HG03045 (cell line): ENCODE measurements at regions not wholly inside any gene's neighbourhood (a gene's known extent, or its start where the extent isn't known, plus 50 kb on each side); places are given as distances from the start of the nearest gene placed in this dataset.

Source experiments
- ATAC-seq: cut with Tn5 transposase; IDR thresholded peaks from one replicate; pipeline ENCODE4 v1.9.1; 2021; ENCODE audit warnings: mild to moderate bottlenecking, moderate library complexity; ENCODE audit not compliant: unreplicated experiment

- ATAC-seq: no peak
These were observed 1333.9 kb downstream of the PCDH18 start for GRCh38 chr4:136198358-136198757.

DNA sequence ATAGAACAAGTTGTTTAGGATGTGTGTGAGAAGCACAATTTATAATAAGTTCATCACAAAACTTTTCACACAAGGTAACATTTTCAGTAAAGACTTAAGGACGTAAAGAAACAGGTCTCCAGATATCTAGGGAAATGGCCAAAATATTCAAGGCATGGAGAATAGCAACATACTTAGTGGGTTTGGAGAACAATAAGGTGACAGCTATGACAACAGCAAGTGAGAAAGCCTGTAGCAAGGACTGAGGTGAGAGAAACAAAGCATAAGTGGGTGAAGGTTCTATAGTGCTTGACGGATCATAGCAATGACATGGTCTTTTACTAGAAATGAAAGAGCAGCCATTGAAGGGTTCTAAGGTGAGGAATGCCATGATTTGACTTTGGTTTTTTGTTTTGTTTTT is 1337.3 kb downstream of the PCDH18 start:
- ATAC-seq: no peak

DNA sequence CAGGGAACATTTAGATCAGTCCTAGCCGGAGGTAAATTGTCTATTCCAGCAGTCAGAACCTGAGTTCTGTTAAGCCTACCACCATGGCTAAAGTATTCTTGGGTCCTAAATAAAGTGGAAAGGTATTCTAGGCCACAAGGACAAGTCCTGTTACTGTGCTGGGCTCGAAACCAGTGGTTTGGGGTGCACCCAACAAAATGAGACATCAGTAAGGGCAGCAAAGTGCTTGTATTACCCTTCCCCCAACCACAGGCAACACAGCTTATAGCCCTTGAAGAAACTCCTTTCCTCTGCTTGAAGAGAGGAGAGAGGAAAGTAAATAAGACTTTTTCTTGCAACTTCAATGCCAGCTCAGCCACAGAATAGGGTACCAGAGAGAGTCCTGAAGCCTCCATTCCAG is 1345.6 kb downstream of the PCDH18 start:
- ATAC-seq: no peak

- no peak for ATAC-seq
These were observed 1348.8 kb downstream of the PCDH18 start for GRCh38 chr4:136183513-136183912.

DNA sequence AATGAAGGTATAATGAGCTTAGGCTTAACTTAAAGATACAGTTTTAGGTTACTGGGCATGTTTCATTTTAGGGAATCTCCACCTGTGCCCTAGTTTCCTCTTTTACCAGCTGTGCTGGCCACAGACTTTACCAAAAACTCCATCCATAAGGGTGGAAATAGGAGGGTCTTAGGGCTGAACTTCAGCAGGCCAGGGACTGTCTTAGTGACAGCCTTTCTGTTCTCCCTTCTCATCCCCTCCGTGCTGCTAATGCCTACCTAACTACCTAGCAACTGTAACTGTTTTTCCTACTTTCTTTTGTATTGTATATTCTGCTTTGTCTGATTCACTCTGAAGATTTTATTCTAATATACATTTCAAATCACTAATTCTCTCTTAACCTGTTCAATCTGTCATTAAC is 1375.3 kb downstream of the PCDH18 start:
- no peak for ATAC-seq

GRCh38 chr4:136150046-136150445 is 1382.2 kb downstream of the PCDH18 start:
- no peak for ATAC-seq

DNA sequence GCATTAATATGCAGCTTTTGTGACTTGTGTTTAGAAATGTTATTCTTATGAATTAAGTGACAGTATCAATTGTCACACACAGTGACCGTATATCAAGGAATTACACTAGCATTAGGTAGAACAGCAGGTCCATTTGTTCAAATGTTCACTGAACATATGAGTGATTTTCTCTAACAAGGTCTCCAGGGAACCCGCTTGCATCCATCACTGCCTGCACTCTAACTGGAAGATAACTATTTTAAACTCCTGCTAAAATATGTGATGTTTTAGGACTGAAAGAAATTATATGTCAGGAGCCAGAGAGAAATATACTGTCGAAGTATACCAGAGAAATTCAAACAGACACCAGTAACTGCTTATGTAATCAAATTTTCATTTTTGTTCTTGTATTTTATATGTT is 1395.7 kb downstream of the PCDH18 start:
- ATAC-seq: no peak

- ATAC-seq: no peak
These were observed 1408.0 kb downstream of the PCDH18 start for GRCh38 chr4:136124251-136124745.

DNA sequence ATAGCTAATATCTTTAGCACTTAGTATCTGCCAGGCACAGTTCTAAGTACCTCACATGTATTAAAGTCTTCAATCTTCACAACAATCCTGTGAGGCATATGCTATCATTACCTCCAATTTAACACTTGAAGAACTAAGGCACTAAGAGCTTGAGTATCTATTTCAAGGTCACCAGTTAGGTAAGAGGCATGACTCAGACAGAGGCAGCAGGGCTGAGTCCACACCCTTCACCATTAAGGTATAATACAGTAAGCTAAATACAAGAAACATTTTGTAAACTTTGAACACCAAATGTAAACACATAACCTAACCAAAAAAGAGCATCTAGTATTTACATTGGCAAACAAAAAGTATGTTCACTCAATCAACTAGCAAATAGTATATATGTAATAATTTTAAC is 1410.9 kb downstream of the PCDH18 start:
- ATAC-seq: no peak

GRCh38 chr4:136113921-136114320 is 1418.4 kb downstream of the PCDH18 start:
- ATAC-seq: no peak

- no peak for ATAC-seq
These were observed 1420.2 kb downstream of the PCDH18 start for GRCh38 chr4:136112116-136112515.

DNA sequence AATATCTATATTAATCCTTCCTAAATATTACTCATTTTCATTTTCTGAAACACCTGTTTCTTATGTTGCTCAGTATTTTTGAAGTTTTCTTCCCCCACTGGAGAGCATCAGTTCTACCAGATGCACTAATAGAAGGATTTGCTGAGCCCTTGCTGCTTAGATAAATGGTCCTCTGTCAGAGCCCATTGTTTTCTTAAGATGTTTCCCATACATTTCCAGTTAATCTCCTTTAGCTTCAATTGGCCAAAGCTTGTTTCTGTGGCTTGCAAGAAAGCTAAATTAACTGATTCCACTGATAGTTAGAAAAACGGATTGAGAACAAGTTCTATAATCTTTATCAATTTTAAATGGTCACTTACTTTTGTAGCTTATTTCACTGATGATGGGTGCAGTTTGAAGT is 1425.5 kb downstream of the PCDH18 start:
- ATAC-seq: no peak

DNA sequence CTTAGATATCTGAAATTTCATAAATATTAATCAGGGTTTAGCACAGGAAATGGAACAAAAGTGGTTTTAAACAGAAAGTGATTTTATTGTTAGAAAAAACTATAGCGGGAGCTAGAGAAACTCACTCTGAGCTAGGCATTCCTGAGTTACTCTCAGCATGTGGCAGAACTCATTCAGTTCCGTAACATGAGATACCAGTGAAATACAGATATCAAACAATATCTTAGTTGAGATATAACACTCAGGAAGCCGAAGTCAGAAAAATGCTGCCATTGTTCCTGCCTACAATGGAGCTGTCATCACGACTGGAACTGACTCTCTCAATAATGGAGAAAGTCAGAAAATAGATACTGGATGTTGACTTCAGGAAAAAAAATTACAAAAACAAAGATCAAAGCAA is 1428.7 kb downstream of the PCDH18 start:
- no peak for ATAC-seq

GRCh38 chr4:136097676-136098075 is 1434.6 kb downstream of the PCDH18 start:
- ATAC-seq: no peak

DNA sequence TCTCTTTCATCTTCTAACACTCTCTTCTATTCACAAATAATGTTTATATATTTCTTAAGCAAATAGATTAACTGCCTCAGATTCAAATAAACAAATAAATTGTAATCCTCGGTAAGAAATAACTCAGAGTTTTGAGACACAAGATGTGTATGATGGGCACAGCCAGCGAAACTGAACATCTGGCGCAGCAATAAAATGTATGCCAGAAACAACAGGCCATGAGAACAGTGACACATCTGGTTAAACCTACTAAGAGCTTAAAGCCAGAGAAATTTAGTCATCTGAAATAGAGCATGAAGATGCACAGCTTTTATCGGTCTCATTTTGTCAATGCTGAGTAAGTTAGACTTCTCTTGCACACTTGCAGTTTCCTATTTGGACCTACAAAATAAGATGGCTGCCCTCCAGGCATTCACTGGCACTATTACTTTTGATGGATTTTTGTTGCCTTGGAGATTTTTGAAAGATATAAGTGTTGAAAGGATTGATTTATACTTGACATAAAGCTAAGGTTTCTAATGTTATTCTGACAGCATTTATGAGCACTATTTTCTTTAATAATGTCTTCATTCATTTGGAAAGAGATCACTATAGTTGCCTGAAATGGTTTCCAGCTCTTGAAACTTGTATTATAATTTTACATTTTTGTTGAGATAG is 1444.0 kb downstream of the PCDH18 start:
- ATAC-seq: no peak

DNA sequence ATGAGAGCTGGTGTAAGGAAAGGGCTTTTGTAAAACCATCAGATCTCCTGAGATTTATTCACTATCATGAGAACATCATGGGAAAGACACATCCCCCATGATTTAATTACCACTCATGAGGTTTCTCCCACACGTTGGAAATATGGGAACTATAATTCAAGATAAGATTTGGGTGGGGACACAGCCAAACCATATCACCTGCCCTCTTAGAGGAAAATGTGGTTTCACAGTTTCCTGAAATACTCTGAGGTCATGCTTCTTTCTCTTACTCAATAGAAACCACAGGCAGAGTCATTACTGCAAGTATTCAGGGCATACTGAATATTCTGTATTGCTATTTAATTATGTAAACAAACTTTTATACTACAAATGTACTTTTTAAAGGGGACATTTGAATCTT is 1453.3 kb downstream of the PCDH18 start:
- no peak for ATAC-seq

DNA sequence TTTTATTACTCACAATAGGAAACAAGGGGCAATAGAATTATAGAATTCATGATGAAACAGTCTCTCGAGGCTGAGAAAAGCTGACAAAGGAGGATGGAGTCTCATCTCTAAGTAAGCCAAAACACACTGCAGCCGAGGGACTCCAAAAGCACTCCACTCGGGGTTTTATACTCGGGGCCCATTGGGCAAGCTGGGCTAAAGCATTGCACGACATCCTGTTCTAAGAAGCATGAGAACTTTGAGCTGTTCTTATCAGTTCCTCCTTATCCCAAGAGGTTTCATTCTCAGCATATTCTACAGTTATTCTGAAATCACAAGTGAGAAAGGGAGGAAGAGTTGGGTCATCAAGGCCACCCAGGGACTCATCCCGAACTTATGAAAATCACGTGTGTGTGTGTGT is 1475.5 kb downstream of the PCDH18 start:
- ATAC-seq: no peak

DNA sequence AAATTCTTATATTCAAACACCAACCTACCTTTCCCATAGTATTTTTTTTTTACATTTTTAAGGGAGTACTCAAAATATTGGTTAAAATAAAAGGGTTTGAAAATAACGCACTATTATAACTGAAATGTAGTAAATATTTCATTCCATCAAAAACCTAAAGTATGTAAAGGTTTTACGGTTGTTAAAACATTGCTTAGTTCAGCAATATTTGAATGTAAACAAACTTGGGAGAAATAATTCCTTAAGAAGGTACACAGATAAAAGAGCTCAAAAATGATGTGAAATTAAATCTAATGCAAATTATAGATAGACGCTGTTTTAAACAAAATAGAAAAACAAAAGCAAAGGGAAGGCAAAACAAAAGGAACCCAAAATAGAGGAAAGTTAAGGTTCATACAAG is 1476.9 kb downstream of the PCDH18 start:
- no peak for ATAC-seq

DNA sequence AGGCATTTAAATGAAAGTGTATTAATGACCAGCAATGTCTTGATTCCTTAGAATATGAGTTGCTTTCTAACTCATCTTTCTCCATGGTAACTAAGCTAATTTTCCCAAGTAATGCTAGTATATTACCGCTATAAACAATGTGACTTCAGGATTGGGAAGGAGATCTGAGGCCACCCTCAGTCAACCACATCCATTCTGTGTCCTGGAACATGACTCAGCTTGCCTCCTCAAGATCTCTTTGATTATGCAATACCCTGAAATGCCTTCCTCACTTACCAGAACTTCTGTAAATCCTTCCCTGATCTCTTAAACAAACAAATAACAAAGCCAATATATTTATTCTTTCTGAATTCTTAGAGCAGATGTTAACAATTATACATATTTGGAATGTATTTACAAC is 1495.5 kb downstream of the PCDH18 start:
- ATAC-seq: no peak

- no peak for ATAC-seq
These were observed 1499.9 kb downstream of the PCDH18 start for GRCh38 chr4:136032391-136032790.

GRCh38 chr4:136025540-136025939 is 1506.8 kb downstream of the PCDH18 start:
- no peak for ATAC-seq

DNA sequence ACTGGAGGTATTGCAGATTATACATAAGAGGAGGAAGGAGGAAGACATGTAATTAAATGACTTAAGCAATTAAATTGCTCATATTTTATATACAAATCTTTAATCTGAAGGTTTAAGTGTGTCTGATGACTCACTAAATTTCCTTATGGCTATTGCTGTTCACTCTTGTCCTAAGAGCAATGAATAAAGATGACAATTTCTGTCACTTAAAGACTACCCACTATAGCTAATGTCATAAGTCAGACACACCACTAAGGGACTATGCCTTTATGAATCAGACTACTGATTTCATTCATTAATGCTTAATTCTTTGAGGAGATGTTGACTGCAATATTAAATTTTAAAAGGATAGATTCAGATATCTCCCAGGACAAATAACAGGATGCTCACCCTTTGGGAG is 1514.7 kb downstream of the PCDH18 start:
- ATAC-seq: no peak

DNA sequence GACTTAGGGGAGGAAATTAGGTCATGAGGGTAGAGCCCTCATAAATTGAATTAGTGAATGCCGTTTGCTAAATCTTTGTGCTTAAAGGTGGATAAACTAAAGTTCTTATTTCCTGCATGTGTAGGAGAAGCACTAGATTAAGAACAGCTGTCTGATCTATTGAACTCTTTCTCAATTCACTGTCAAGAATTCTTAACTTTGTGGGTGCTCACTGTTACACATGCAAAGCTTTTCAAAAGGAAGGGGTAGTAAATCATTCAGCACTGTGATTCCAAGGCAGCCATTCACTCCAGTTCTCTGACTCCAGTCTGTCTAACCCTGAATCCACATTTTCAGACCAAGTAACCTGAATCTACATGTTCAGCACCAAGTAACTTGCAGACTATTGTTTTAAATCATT is 1520.1 kb downstream of the PCDH18 start:
- ATAC-seq: no peak
